ENCODE measurements at regions not wholly inside any gene's neighbourhood (a gene's known extent, or its start where the extent isn't known, plus 50 kb on each side); places are given as distances from the start of the nearest gene placed in this dataset.

- TF ChIP-seq POLR2A (IDR thresholded peaks at IDR 0.05): no peak
- TF ChIP-seq POLR2AphosphoS5 (IDR thresholded peaks at IDR 0.05): no peak
- no peak for TF ChIP-seq CTCF (IDR thresholded peaks at IDR 0.05)
Observed at GRCh38 chr7:26044320-26044719, 107.7 kb upstream of the NFE2L3 start.

All from breast epithelium (tissue), 3 donors.